SK-N-SH (cell line): ENCODE measurements at regions not wholly inside any gene's neighbourhood (a gene's known extent, or its start where the extent isn't known, plus 50 kb on each side); places are given as distances from the start of the nearest gene placed in this dataset.
A peak's percentile ranks its signal among the peaks of the same experiment; 100 is the strongest.

ENCODE experiments used
- CTCF ChIA-PET: fragments of 300-600, 350-600 bp; formaldehyde crosslinking; extraction: SDS; loops from one replicate; lab custom pipeline; 2021; lab: Yijun Ruan, JAX
- POLR2A ChIA-PET: fragments of 350-600 bp; sonication (Branson Sonifier 250); formaldehyde crosslinking; extraction: SDS; loops from one replicate; lab custom pipeline; 2020; ENCODE audit warnings: antibody characterized with exemption, inconsistent platforms; lab: Yijun Ruan, JAX
- DNase-seq: peaks from one replicate; pipeline ENCODE4 v3.0.0; 2012
- H2AFZ ChIP-seq: fragments of 200-600 bp; sonication (generic); 2 replicates; pipeline ENCODE4 v1.8.1; 2016; ENCODE audit warnings: antibody characterized with exemption, mild to moderate bottlenecking, low read depth
- H3F3A ChIP-seq: fragments of 200-600 bp; sonication (generic); replicated peaks from 2 replicates; pipeline ENCODE3; 2016; ENCODE audit warnings: antibody characterized with exemption, mild to moderate bottlenecking; ENCODE audit not compliant: insufficient read depth
- H3K27ac ChIP-seq, 2 experiments: fragments of 200-500 bp in 1 of 2; fragments of 200-600 bp in 1 of 2; sonication (Bioruptor generic) in 1 of 2; sonication (generic), shearing (Covaris generic) in 1 of 2; 2 replicates each; pipeline versions ENCODE4 v1.5.1 to v1.6.1; 2014 to 2016; ENCODE audit warnings: low read depth in 2 of 2, inconsistent platforms in 1 of 2, low read length in 1 of 2, mild to moderate bottlenecking in 1 of 2, mixed read lengths in 1 of 2
- H3K27me3 ChIP-seq: fragments of 200-600 bp; sonication (generic), shearing (Covaris generic); 2 replicates; pipeline ENCODE4 v1.6.1; 2016; ENCODE audit warnings: mixed run types; ENCODE audit not compliant: insufficient read depth
- H3K36me3 ChIP-seq, 2 experiments: fragments of 200-500 bp in 1 of 2; fragments of 200-600 bp in 1 of 2; sonication (Bioruptor generic) in 1 of 2; sonication (generic) in 1 of 2; replicated peaks in 1 of 2; 2 replicates each; pipeline versions ENCODE3 to v1.5.1; 2014 to 2016; ENCODE audit warnings: low read length in 1 of 2, mild to moderate bottlenecking in 1 of 2; ENCODE audit not compliant: insufficient read depth in 2 of 2, control insufficient read depth in 1 of 2
- H3K4me1 ChIP-seq, 2 experiments: fragments of 200-500 bp in 1 of 2; fragments of 200-600 bp in 1 of 2; sonication (Bioruptor generic) in 1 of 2; sonication (generic), shearing (Covaris generic) in 1 of 2; 2 replicates each; pipeline versions ENCODE4 v1.5.1 to v1.6.1; 2014 to 2016; ENCODE audit warnings: low read depth in 1 of 2, low read length in 1 of 2, mixed run types in 1 of 2; ENCODE audit not compliant: insufficient read depth in 2 of 2, control insufficient read depth in 1 of 2
- H3K4me2 ChIP-seq: fragments of 200-600 bp; sonication (generic), shearing (Covaris generic); 2 replicates; pipeline ENCODE4 v1.6.1; 2017; ENCODE audit warnings: mixed run types
- H3K4me3 ChIP-seq, 2 experiments: fragments of 200-500 bp in 1 of 2; fragments of 200-600 bp in 1 of 2; sonication (Bioruptor generic) in 1 of 2; sonication (generic), shearing (Covaris generic) in 1 of 2; 2 replicates each; pipeline versions ENCODE4 v1.5.1 to v1.8.1; 2014 to 2016; ENCODE audit warnings: low read depth in 2 of 2, inconsistent platforms in 1 of 2, low read length in 1 of 2, mild to moderate bottlenecking in 1 of 2, mixed read lengths in 1 of 2, moderate library complexity in 1 of 2
- H3K79me2 ChIP-seq: fragments of 200-600 bp; sonication (generic); 2 replicates; pipeline ENCODE4 v1.8.1; 2017; ENCODE audit warnings: mild to moderate bottlenecking; ENCODE audit not compliant: insufficient read depth
- H3K9ac ChIP-seq: fragments of 200-600 bp; sonication (generic); 2 replicates; pipeline ENCODE4 v1.6.1; 2017; ENCODE audit warnings: mixed run types
- H3K9me2 ChIP-seq: fragments of 200-600 bp; sonication (generic); 2 replicates; pipeline ENCODE4 v1.6.1; 2017; ENCODE audit warnings: mixed run types
- H3K9me3 ChIP-seq: fragments of 200-600 bp; sonication (generic); 2 replicates; pipeline ENCODE4 v1.6.1; 2017; ENCODE audit warnings: mixed run types, mild to moderate bottlenecking, moderate library complexity
- H4K20me1 ChIP-seq: fragments of 200-600 bp; sonication (generic); 2 replicates; pipeline ENCODE4 v1.6.1; 2017; ENCODE audit warnings: mild to moderate bottlenecking, mixed run types; ENCODE audit not compliant: insufficient read depth
- CHD2 ChIP-seq: fragments of 150-350 bp; IDR thresholded peaks from 2 replicates; pipeline ENCODE4 v1.6.1; 2018; ENCODE audit warnings: low read length; ENCODE audit not compliant: partially characterized antibody
- CTCF ChIP-seq: fragments of 200-600 bp; sonication (generic); IDR thresholded peaks from 2 replicates; pipeline ENCODE4 v1.6.1; 2017; ENCODE audit warnings: antibody characterized with exemption, mild to moderate bottlenecking, moderate library complexity
- ELF1 ChIP-seq: IDR thresholded peaks from 2 replicates; pipeline ENCODE4 v1.4.0; 2012
- EP300 ChIP-seq, 2 experiments: IDR thresholded peaks; 2 replicates each; pipeline versions ENCODE4 v1.4.0 to v1.6.1; 2012; ENCODE audit warnings: borderline replicate concordance in 1 of 2, low read depth in 1 of 2, low read length in 1 of 2
- FOSL2 ChIP-seq: IDR thresholded peaks from 2 replicates; pipeline ENCODE4 v1.4.0; 2012; ENCODE audit warnings: low read depth, mild to moderate bottlenecking, moderate library complexity, borderline replicate concordance
- FOXM1 ChIP-seq: IDR thresholded peaks from 2 replicates; pipeline ENCODE4 v1.4.0; 2012; ENCODE audit warnings: low read depth, mild to moderate bottlenecking
- GABPA ChIP-seq: IDR thresholded peaks from 2 replicates; pipeline ENCODE4 v1.4.0; 2012; ENCODE audit warnings: low read depth, mild to moderate bottlenecking
- GATA2 ChIP-seq: sonication (generic); formaldehyde crosslinking; IDR thresholded peaks from 2 replicates; pipeline ENCODE4 v1.5.0; 2020; ENCODE audit warnings: mild to moderate bottlenecking, missing genetic modification reagents
- MAX ChIP-seq: IDR thresholded peaks from 2 replicates; pipeline ENCODE4 v1.4.0; 2012; ENCODE audit warnings: low read depth
- MEF2A ChIP-seq: IDR thresholded peaks from 2 replicates; pipeline ENCODE4 v1.4.0; 2012; ENCODE audit warnings: low read depth, borderline replicate concordance
- MXI1 ChIP-seq: IDR thresholded peaks from 2 replicates; pipeline ENCODE4 v1.6.1; 2012; ENCODE audit warnings: mild to moderate bottlenecking, low read depth, low read length, improper control_type of control experiment
- NFIC ChIP-seq: IDR thresholded peaks from 2 replicates; pipeline ENCODE4 v1.4.0; 2012; ENCODE audit warnings: borderline replicate concordance
- NRF1 ChIP-seq: IDR thresholded peaks from 2 replicates; pipeline ENCODE4 v1.6.1; 2012; ENCODE audit warnings: low read depth, mild to moderate bottlenecking, low read length
- PBX3 ChIP-seq: IDR thresholded peaks from 2 replicates; pipeline ENCODE4; 2012
- RAD21 ChIP-seq: IDR thresholded peaks from 2 replicates; pipeline ENCODE4 v1.6.1; 2012; ENCODE audit warnings: mild to moderate bottlenecking, low read length
- RCOR1 ChIP-seq: fragments of 150-350 bp; IDR thresholded peaks from 2 replicates; pipeline ENCODE4 v1.6.1; 2017; ENCODE audit warnings: antibody characterized with exemption, low read length
- REST ChIP-seq: IDR thresholded peaks from 2 replicates; pipeline ENCODE4 v1.6.1; 2012; ENCODE audit warnings: mild to moderate bottlenecking, low read depth, low read length, moderate library complexity
- RFX5 ChIP-seq: IDR thresholded peaks from 2 replicates; pipeline ENCODE4 v1.6.1; 2012; ENCODE audit warnings: mild to moderate bottlenecking, improper control_type of control experiment, low read length
- SMC3 ChIP-seq: IDR thresholded peaks from 2 replicates; pipeline ENCODE4 v1.6.1; 2012; ENCODE audit warnings: low read depth, low read length, improper control_type of control experiment
- TCF12 ChIP-seq: IDR thresholded peaks from 2 replicates; pipeline ENCODE4 v1.4.0; 2012
- WGBS: methylation state at CpG from one replicate; pipeline ENCODE4 v1.1.6; 2017; ENCODE audit warnings: low lambda C conversion rate; 5-methylcytosine and 5-hydroxymethylcytosine counted together

GRCh38 chr18:67282796-67283195, 233.7 kb downstream of the DSEL start (continued):
- TF ChIP-seq SMC3 (no peak), EP300 (IDR thresholded peaks at IDR 0.05; ENCODE audit: borderline replicate concordance in 1 of 2, low read depth in 1 of 2, low read length in 1 of 2) (no peak), MEF2A (no peak), PBX3 (no peak), MAX (no peak), FOSL2 (no peak), RFX5 (no peak), FOXM1 (no peak)

GRCh38 chr18:67281746-67282145, 234.8 kb downstream of the DSEL start:
- Histone ChIP-seq H3K36me3 (no peaks in the 10 kb centered on the region), H3K27me3 (no peaks in the 10 kb centered on the region), H3K79me2 (no peaks in the 10 kb centered on the region), H3F3A (no peaks in the 10 kb centered on the region), H3K9ac (no peak overlapping the region), H3K4me3 (no peak overlapping the region), H3K4me2 (no peak overlapping the region), H4K20me1 (no peaks in the 10 kb centered on the region), H3K4me1 (peaks cover 0 to 8% of the 10 kb centered on the region in 2 experiments; a peak in 2 of 4 replicates), H2AFZ (peak overlapping the region; percentile 47; the same call in 1 of the 2 replicates), H3K9me2 (no peaks in the 10 kb centered on the region), H3K27ac (peak overlapping the region in 1 of 2 experiments; percentile 51; a peak in 1 of 4 replicates), H3K9me3 (no peaks in the 10 kb centered on the region)
- ChIA-PET POLR2A (no interaction called here), CTCF (interaction anchor here (1.5 to 2.7 kb wide), 2 partner anchors 231 to 234 kb away, joined by 6 to 12 read pairs; partner anchors contain the start of gene DSEL)
- TF ChIP-seq NFIC (no peak), TCF12 (0 out of 2 replicates have a peak, but pooled peaks have one; percentile 8), NRF1 (no peak), MEF2A (no peak), RCOR1 (no peak), MXI1 (no peak), EP300 (IDR thresholded peaks at IDR 0.05; ENCODE audit: borderline replicate concordance in 1 of 2, low read depth in 1 of 2, low read length in 1 of 2) (no peak), FOSL2 (no peak), GABPA (no peak), RAD21 (peak; percentile 25), CHD2 (no peak), CTCF (no peak), REST (no peak), PBX3 (no peak), GATA2 (CRISPR knock-in tag) (no peak), ELF1 (no peak), RFX5 (no peak)
- DNase-seq: no peak
- 43% methylated on average over 1 of the region's 1 CpG for WGBS
